NCI-H146 treated with DMSO at 0.1 percent for 48 hours (cell line): ENCODE measurements at regions not wholly inside any gene's neighbourhood (a gene's known extent, or its start where the extent isn't known, plus 50 kb on each side); places are given as distances from the start of the nearest gene placed in this dataset.

ENCODE experiments used
- DNase-seq: peaks from one replicate; lab custom pipeline; 2025; ENCODE audit not compliant: unreplicated experiment; lab: John Stamatoyannopoulos, UW

DNA sequence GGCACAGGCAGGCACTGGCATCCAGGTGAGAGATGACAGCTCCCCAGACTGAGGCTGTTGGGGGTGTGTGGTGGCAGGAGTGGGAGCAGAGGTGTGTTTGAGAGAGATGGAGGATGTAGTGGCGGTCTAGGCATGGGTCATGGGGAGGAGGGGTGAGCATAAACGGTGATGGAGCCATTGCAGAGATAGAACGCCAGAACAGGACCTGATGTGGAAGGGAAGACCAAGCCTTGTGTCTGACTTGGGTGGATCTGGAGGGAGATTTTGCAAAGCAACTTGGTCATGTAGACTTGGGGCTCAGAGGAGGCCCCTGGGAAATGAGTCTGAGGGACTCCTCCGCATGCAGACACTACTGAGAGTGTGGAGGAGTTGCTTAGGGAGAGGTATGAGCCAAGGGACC, 50.0 kb upstream of the CLDN5 start:
- no peak for DNase-seq

DNA sequence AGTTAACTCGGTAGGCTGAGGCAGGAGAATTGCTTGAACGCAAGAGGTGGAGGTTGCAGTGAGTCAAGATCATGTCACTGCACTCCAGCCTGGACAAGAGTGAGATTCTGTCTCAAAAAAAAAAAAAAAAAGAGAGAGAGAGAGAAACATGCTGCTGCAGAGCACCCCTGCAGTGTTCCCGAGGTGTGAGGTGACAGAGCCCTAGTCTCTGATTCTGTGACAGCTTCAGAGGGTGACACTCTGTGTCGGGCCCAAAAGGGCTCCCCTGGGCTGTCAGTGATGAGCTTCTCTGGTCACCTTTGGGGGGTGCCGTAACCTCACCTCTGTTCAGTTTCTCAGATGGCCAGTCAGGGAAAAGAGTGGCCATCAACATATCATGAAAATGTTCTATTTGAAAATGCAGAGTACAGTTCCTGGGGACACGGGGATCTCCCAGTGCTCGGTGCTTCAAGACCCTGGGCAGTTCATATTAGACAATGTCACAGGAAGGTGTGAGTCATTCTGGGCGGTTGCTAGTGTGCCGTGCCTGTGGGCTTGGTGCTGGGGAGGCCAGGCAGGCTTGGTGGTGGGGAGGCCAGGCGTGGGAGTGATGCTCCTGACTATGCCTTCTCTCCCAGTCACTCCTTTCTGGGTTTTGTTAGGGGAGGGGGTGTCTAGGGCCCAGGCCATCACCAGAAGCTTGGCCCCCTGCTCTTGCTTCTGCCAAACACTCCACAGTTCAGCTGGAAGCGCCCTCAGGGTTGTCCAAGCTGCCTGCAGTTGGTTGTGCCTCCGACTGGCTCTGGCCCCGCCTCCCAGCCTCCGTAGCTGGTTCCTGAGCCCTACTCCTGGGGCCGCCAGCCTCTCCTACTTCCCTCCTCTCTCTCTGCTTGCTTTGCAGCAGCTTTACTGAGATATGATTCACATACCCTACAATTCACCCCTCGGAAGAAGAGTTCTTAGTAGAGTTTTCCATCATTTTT, 52.5 kb upstream of the CLDN5 start:
- DNase-seq = no peak

DNA sequence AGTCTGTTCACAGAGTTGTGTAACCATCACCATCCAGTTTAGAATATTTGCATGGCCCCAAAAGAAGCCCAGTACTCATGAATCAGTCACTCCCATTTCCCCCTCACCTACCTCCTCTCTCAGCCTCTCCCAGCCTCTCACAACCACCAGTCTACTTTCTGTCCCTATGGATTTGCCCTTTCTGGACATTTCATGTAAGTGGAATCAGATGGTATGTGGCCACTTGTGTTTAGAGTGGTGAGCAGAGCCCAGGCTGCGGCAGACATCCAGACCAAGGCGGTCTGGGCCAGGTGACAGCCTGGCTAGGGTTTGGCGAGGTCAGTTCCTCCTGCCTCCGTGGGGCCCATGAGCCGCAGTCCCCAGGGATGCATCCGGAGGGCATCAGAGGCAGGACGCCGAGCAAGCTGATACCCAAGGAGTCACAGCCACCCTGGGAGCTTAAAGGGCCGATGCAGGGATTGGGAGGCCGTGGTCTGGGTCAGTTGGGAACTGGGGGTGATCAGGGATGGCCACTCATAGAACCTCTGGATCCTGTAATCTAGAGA, 53.3 kb upstream of the CLDN5 start:
- DNase-seq = no peak

DNA sequence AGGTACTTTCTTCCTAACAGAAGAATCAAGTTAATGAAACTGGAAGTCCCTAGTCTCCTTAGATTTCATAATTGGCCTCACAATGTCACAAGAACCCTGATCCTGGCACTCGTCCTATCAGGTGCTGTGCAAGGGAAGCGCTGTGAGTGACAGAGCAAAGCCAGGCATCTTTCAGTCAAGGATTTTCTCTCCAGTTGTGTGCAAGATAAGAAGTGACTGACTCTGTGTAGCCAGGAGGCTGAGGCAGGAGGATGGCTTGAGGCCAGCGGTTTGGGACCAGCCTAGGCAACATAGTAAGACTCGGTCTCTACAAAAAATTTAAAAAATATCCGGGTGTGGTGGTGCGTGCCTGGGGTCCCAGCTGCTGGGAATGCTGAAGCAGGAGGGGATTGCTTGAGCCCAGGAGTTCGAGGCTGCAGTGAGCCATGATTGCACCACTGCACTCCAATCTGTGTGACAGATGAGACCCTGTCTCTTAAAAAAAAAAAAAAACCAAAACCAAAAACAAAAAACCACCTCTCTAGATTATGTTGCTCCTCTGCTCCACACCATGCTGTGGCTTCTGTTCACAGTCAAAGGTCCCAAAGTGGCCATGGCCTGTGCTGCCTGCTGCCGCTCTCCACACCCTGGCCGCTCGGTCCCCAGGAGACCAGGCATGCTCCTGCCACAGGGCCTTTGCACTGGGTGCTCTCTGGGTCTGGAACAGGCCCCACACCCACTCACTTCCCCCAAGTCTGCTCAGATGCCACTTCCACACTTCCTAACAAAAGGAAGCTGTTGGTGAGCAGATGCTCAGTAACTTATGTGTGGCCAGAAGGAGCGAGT, 54.2 kb upstream of the CLDN5 start:
- DNase-seq = no peak

DNA sequence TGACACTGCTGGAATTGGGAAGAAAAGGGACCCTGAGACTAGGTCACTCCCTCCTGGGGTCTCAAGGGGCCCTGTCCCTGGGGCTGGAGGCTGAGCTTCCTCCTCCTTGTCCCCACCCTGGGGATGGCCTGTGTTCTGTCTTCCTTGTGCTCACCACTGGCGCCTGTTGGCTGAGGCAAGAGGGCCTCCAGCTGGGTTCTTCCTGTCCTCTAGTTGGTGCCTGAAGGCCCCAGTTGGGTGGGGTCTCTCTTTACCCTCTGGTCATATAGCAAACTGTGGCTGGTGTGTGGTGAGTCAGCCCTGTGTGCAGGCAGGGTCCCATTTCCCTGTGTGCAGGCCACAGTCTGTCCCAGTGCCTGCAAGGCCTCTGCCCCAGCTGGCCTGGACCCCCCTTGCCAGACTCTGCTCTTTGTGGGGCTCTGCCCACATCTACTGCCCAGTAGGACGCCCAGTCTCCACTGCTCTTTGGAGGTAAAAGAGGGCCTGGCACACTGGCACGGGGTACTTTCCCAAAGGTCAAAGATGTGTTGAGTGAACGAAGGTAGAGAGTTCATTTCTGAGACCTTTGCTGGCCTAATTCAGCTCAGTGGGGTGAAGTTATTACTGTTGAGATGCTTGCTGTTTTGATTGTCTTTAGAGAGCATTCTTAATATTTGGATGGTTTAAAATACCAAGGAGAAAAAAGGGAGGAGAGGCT, 55.1 kb upstream of the CLDN5 start:
- no peak for DNase-seq

DNA sequence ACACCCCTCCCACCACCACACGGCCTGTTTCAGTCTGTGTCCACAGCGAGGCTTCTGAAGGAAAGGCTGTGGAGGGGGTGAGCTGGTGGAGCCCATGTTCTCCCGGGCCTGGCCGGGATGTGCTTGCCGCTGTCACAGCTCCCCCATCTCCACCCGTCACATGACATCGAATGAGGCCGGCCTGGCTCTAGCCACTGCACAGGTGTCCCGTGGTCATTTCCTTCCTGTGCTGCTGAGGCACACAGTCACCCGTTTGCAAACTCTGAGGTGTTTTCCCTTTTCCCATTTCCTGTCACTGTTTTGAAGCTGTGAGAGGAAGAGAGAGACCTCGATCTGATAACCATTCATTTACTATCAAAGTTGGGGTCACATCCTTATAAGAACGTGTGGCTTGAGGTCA, 55.7 kb upstream of the CLDN5 start:
- DNase-seq = no peak

DNA sequence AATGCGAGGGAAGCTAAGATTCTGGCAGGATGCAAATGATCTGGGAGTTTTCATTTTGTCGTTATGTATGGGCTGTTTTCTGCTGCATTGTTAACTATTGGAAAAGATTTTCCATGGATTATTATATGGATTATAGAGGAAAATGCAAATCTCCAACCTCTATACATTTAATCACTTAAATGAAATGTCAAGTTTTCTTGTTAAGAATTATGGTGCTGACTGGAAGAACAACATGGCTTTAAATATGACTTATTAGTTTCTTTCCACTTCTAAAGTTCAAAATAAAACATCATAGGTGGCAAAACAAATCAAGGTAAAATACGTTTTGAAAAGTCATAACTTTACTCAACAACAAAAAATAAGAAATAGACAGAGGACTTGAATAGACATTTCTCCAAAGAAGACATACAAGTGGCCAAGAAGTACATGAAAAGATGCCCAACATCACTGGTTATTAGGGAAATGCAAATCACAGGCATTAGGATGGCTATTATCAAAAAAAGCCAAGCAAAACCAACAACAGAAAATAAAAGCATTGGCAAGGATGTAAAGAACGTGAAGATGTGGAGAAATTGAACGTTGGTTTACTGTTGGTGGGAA, 56.2 kb upstream of the CLDN5 start:
- no peak for DNase-seq

DNA sequence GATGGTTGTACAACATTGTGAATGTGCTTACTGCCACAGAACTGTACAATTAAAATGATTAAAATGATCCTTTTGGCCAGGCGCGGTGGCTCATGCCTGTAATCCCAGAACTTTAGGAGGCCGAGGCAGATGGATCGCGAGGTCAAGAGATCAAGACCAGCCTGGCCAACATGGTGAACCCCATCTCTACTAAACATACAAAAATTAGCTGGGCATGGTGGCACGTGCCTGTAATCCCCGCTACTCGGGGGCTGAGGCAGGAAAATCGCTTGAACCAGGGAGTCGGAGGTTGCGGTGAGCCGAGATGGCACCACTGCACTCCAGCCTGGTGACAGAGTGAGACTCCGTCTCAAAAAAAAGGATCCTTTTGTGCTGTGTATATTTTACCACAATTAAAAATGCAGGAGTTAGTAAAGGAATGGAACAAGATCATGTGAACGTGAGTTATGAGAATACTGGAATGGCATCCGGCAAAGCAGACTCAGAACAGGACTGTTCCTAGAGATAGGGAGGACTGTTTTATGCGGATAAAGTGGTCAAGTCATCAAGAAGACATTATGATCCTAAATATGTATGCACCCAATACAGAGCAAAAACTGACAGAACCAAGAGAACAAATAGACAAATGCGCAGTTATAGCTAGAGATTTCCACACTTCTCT, 58.0 kb upstream of the CLDN5 start:
- no peak for DNase-seq

DNA sequence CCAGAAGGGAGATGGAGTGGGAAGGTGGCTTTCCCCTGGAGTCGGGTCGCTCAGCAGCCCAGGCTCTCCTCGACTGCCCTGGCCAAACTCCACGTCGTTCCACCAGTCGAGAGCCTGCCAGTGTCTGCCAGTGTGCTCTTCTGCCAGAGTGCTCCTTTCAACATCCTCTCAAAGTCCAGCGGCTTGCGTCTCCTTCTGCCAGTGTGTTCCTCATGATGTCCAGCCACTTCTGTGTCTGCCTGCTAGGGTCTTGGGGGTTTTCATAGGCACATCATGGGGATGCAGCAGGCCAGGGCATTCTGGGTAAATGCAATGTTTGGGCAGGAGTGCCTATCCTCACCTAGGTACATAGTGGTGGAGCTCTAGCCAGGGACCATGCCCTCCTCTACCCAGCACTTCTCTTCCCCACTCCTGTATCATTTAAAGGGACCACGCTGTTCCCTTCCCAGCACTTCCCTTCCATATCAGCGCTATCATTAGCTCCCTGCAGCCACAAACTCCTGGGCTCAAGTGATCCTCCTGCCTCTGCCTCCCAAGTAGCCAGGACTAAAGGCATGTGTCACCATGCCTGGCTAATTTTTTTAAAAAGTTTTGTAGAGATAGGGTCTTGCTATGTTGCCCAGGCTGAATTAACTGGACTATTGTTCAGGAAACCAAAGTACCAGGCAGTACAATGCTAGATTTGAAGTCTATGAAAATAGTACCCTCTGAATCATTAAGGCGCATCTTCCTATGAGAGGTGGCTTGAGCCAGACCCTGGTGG, 62.9 kb upstream of the CLDN5 start:
- no peak for DNase-seq

DNA sequence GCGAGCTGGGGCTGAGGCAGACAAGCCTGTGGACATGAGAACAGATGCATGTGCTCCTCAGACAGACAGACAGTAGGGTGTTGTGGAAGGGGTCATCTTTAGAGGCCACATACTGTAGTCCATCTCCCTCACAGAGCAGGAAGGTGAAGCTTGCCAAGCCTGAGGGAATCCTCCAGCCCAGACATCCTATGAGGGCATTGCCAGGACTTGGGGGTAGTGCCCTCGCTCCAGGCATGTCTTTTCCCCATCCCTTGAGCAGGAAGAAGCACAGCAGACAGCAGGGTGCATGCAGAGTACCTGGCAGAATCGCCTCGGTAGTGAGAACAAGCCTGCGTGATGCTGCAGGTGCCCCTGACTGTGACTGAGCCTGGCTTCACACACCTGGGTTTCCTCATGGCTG, 66.5 kb upstream of the CLDN5 start:
- DNase-seq = peak; percentile 6

DNA sequence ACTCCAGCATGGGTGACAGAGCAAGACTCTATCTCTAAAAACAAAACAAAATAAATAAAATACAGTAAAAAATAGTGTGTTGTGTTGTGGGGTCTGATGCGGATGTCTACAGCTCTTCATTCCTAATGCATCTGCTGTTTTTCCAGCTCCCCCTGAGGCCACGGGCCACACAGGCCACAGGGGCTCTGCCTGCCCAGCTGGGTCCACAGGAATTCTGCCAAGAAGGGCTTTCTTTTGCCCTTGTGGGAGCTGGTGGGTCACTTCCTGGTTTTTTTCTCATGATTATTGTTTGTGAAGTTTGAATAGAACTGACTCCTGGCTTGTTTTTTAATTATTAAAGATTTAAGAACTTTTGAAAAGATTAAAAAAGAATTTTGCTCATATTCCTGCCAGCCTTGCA, 67.4 kb upstream of the CLDN5 start:
- no peak for DNase-seq

DNA sequence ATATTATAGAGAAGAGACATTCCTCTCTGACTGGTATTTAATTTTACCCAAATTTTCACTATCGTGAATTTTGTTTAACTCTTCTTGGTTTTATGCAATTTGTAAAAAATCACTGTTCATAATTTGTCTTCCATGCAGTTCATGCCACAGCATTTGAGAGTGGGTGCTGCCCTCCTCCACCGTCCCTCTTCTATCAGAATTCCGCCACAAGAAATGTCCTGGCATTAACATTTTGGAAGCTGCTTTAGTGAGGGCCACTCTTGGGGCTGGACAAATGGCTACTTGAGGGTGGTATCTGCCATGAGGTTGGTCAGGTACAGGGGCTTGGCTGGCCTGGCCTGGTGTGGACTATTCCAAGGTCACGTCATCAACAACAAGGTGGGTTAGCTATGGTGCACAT, 68.3 kb upstream of the CLDN5 start:
- DNase-seq = no peak

DNA sequence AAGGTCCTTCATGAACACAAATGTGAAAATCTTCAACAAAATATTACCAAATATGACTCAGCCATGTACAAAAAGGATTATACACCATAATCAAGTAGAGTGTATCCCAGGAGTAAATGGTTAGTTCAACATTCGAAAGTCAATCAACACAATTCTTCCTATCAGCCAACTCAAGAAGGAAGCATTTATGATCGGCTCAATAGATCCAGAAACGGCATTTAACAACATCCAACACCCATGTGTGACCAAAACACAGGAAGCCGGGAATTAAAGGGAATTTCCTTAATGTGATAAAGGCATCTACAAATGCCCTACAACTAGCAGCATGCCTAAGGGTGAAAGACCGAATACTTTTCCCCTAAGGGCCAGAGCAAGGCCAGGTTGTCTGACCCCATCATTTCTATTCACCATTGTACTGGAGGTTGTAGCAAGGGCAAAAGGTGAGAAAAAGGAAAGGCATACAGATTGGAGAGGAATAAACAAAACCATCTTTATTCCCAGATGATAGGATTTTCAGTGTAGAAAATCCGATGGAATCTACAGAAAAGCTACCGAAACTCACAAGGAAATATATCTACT, 69.9 kb upstream of the CLDN5 start:
- DNase-seq = no peak

DNA sequence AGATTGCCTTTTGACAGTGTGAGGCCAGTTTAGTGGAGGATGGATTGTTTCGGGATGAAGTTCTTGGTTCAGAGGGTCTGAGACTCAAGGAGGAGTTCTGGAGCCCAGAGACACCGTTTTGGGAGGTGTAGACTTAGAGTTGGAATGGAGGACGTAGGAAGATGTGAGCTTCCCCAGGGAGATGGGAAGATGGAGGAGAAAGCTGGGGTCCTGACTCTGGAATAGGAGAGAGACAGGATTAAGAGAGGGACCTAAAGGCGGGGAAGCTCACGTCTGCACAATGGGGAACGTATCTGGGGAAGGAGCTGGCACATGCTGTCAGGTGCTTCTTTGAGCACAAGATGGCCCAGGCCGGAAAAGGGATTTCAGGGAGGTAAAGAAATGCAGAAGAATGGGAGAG, 71.3 kb upstream of the CLDN5 start:
- DNase-seq = no peak

DNA sequence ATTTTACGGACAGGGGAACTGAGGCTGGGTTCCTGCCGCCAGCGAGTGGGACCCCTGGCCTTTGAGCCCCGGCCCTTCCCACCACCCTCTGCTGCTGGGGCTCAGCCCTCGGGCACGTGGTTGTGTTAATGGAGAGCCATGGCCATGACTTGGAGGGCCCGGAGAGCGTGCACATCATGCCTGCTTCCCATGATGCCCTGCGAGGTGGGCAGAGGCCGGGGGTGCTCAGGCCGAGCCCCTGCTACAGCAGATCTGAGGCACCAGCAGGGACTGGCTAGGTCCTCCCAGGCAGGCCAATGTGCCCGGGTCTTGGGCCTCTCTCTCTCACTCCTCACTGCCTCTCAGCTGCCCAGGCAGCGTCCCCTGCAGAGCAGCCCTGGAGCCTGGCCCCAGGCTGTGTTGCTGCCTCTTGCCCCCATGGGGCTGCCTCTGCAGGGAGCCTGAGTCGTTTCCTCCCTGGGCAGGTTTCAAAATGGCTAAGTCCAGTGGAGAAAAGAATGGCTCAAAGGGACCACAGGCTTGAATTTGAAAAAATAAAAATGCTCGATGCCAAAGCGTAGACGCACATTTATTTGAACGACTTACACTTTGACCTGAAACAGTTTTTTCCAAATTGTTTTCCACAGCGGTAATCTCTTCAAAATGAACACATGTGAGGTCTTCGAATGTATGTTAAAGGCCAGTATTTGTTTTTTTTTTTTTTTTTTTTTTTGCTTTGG, 72.6 kb upstream of the CLDN5 start:
- DNase-seq = peak; percentile 60

DNA sequence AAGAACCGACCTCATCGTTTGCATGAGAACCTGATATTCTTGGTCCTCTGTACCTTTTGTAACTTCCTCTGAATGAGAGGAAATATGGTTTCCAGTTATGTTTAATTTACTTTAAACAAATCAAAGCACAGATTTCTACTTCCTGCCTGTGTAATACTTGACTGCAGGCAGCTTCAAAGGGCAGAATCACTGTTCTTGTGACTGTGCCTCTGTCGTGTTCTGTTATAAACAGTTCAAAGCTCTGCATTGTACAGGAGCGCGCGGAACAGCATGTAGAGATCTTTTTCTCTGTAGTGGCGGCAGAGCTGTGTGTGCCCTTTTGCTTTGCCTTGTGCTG, 73.2 kb upstream of the CLDN5 start:
- no peak for DNase-seq

DNA sequence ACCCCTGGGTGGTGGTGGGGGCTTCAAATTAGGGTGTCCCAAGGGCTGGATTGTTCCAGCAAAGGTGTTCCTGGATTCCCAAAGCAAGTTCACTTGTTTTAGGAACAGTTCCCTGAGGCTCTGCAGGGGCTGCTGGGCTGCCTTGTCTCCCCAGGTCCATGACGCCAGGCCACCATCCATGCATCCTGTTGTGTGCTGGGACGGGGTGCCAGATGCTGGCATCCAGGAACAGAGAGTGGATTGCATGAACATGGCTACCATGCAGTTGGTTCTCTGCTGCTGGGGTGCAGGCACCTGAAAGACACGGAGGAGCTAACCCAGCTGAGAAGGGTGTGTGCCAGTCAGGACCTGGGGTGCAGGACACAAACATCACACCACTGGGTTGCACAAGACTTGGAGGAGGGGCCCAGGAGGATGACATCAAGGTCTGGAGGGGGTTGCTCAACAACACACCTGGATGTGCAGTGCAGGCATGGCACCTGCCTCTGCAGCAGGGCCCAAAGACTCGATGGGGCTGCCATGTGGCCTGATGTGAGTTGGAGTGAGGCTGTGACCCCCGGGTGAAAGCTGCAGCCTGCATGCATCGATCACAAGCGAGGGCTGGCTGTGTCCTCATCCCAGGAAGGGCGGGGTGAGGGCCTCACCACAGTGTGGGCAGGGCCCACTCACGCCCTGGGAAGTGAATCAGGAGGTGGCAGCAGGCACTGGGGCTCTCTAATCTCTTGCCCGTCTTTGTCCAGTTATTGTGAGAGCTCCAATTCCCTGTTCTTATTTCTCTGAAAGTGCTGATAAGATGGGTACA, 74.0 kb upstream of the CLDN5 start:
- DNase-seq = no peak

DNA sequence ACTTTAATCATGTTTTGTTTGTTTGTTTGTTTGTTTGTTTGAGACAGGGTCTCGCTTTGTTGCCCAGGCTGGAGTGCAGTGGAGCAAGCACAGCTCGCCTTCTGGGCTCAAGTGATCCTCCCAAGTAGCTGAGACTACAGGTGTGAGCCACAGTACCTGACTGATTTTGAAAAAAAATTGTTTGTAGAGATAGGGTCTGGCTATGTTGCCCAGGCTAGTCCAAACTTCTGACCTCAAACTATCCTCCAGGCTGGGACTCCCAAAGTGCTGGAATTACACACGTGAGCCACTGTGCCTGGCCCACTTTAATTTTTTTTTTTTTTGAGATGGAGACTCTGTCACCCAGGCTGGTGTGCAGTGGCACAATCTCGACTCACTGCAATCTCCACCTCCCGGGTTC, 74.8 kb upstream of the CLDN5 start:
- no peak for DNase-seq
